Left lung (tissue), 4 donors: ENCODE measurements at regions not wholly inside any gene's neighbourhood (a gene's known extent, or its start where the extent isn't known, plus 50 kb on each side); places are given as distances from the start of the nearest gene placed in this dataset.

Source experiments
- ATAC-seq: fragments of 200-7000 bp; cut with Tn5 transposase; one replicate; pipeline ENCODE4 v1.9.1; 2020; ENCODE audit warnings: moderate library complexity
- DNase-seq, 4 donors: peaks; one replicate each; pipeline ENCODE4 v3.0.0-alpha.2; 2013 to 2020
- H3K27ac ChIP-seq, 2 donors: fragments of 200-600 bp; sonication (generic) in 1 of 2; one replicate each; pipeline versions ENCODE4 v1.5.0 to v1.8.0; 2020 to 2021
- H3K27me3 ChIP-seq, 2 donors: fragments of 200-600 bp; sonication (generic) in 1 of 2; one replicate each; pipeline versions ENCODE4 v1.5.0 to v1.8.0; 2020 to 2021
- H3K36me3 ChIP-seq, 2 donors: fragments of 200-600 bp; sonication (generic) in 1 of 2; one replicate each; pipeline versions ENCODE4 v1.5.0 to v1.8.0; 2020 to 2021
- H3K4me1 ChIP-seq, 2 donors: fragments of 200-600 bp; one replicate each; pipeline ENCODE4 v1.8.0; 2021
- H3K4me3 ChIP-seq, 2 donors: fragments of 200-600 bp; sonication (generic) in 1 of 2; one replicate each; pipeline versions ENCODE4 v1.5.0 to v1.8.0; 2020 to 2021; ENCODE audit warnings: mild to moderate bottlenecking in 1 of 2
- H3K9me3 ChIP-seq, 2 donors: fragments of 200-600 bp; sonication (generic) in 1 of 2; one replicate each; pipeline versions ENCODE4 v1.5.0 to v1.8.0; 2020 to 2021
- CTCF ChIP-seq, 2 donors: fragments of 200-600 bp; sonication (generic) in 1 of 2; IDR thresholded peaks; one replicate each; pipeline versions ENCODE4 v1.5.0 to v1.8.0; 2021; ENCODE audit warnings: antibody characterized with exemption in 2 of 2
- intact Hi-C, 2 donors: fragments of 100-400 bp; cut with DNase I; formaldehyde crosslinking; loops; one replicate each; pipeline versions ENCODE4 v1.11.2 to v1.14.2; 2022
- donor health status: DM: no; HTN: yes; CAD: no.
- donor health status: DM: no; HTN: no; CAD: no.

GRCh38 chr6:5946701-5947100 is 60.0 kb downstream of the NRN1 start:
- H3K27me3 ChIP-seq = no peaks in the 10 kb centered on the region
- ATAC-seq (no peak), DNase-seq (no peak)
- no peaks in the 10 kb centered on the region for H3K4me1 ChIP-seq
- no peaks in the 10 kb centered on the region for H3K36me3 ChIP-seq
- H3K27ac ChIP-seq = no peak overlapping the region
- intact Hi-C loops = no loop called here
- TF ChIP-seq CTCF (IDR thresholded peaks at IDR 0.05) = no peak
- H3K9me3 ChIP-seq = peaks cover 0 to 17% of the 10 kb centered on the region in 2 donors
- no peak overlapping the region for H3K4me3 ChIP-seq

GRCh38 chr6:5946181-5946580 is 60.5 kb downstream of the NRN1 start:
- intact Hi-C loops = no loop called here
- no peaks in the 10 kb centered on the region for H3K27me3 ChIP-seq
- ATAC-seq = no peak
- H3K27ac ChIP-seq = no peak overlapping the region
- no peaks in the 10 kb centered on the region for H3K4me1 ChIP-seq
- H3K9me3 ChIP-seq = peaks cover 0 to 17% of the 10 kb centered on the region in 2 donors
- no peak for TF ChIP-seq CTCF (IDR thresholded peaks at IDR 0.05)
- no peak for DNase-seq
- no peaks in the 10 kb centered on the region for H3K36me3 ChIP-seq
- H3K4me3 ChIP-seq = no peak overlapping the region

GRCh38 chr6:5943591-5943990 is 63.1 kb downstream of the NRN1 start:
- no peak overlapping the region for H3K4me3 ChIP-seq
- no peaks in the 10 kb centered on the region for H3K4me1 ChIP-seq
- peaks cover 0 to 17% of the 10 kb centered on the region in 2 donors for H3K9me3 ChIP-seq
- ATAC-seq = no peak
- DNase-seq = no peak
- H3K27ac ChIP-seq = no peak overlapping the region
- TF ChIP-seq CTCF (IDR thresholded peaks at IDR 0.05) = no peak
- no peaks in the 10 kb centered on the region for H3K36me3 ChIP-seq
- H3K27me3 ChIP-seq = no peaks in the 10 kb centered on the region
- intact Hi-C loops = no loop called here

GRCh38 chr6:5942591-5942990 is 64.1 kb downstream of the NRN1 start:
- intact Hi-C loops = no loop called here
- TF ChIP-seq CTCF (IDR thresholded peaks at IDR 0.05) = no peak
- no peak for DNase-seq
- Histone ChIP-seq H3K27me3 (no peaks in the 10 kb centered on the region), H3K36me3 (no peaks in the 10 kb centered on the region), H3K27ac (no peak overlapping the region), H3K4me1 (no peaks in the 10 kb centered on the region), H3K9me3 (peaks cover 0 to 17% of the 10 kb centered on the region in 2 donors), H3K4me3 (no peak overlapping the region)
- no peak for ATAC-seq

- Histone ChIP-seq H3K27ac (no peak overlapping the region), H3K4me1 (no peaks in the 10 kb centered on the region), H3K4me3 (no peak overlapping the region), H3K9me3 (peaks cover 0 to 17% of the 10 kb centered on the region in 2 donors), H3K27me3 (peaks cover 0 to 3% of the 10 kb centered on the region in 2 donors), H3K36me3 (no peaks in the 10 kb centered on the region)
- no peak for TF ChIP-seq CTCF (IDR thresholded peaks at IDR 0.05)
- DNase-seq = no peak
- intact Hi-C loops = no loop called here
- ATAC-seq = peak; percentile 23
These were observed 65.5 kb downstream of the NRN1 start for GRCh38 chr6:5941188-5941587.
